Activated CD4-positive, alpha-beta T cell treated with anti-CD3 and anti-CD28 coated beads, Interleukin-2, amount 10 ng/mL, durations not matched to agents 7 days and 5 days (primary cell): ENCODE measurements at regions not wholly inside any gene's neighbourhood (a gene's known extent, or its start where the extent isn't known, plus 50 kb on each side); places are given as distances from the start of the nearest gene placed in this dataset.

Source experiments
- CTCF ChIA-PET: fragments of 350-600 bp; sonication (Branson Sonifier 250); formaldehyde crosslinking; loops from one replicate; lab custom pipeline; 2021; ENCODE audit warnings: antibody characterized with exemption; lab: Charles Lee
- POLR2A ChIA-PET: fragments of 350-600 bp; sonication (Branson Sonifier 250); formaldehyde crosslinking; loops from one replicate; lab custom pipeline; 2021; ENCODE audit warnings: antibody characterized with exemption; lab: Charles Lee
- DNase-seq: peaks from one replicate; pipeline ENCODE4 v3.0.0-alpha.2; 2020
- H3K27ac Mint-ChIP-seq: one replicate; pipeline ENCODE4 v1.8.0; 2021; ENCODE audit warnings: mild to moderate bottlenecking, moderate library complexity, mixed read lengths
- H3K27me3 Mint-ChIP-seq: one replicate; pipeline ENCODE4 v1.8.0; 2021; ENCODE audit warnings: mixed read lengths
- H3K36me3 Mint-ChIP-seq: one replicate; pipeline ENCODE4 v1.8.0; 2021; ENCODE audit warnings: low read depth, mixed read lengths
- H3K4me1 Mint-ChIP-seq: one replicate; pipeline ENCODE4 v1.8.0; 2021; ENCODE audit warnings: mixed read lengths
- H3K4me3 Mint-ChIP-seq: one replicate; pipeline ENCODE4 v1.8.0; 2021; ENCODE audit warnings: mild to moderate bottlenecking, moderate library complexity, mixed read lengths
- H3K9me3 Mint-ChIP-seq: one replicate; pipeline ENCODE4 v1.8.0; 2021; ENCODE audit warnings: mixed read lengths

DNA sequence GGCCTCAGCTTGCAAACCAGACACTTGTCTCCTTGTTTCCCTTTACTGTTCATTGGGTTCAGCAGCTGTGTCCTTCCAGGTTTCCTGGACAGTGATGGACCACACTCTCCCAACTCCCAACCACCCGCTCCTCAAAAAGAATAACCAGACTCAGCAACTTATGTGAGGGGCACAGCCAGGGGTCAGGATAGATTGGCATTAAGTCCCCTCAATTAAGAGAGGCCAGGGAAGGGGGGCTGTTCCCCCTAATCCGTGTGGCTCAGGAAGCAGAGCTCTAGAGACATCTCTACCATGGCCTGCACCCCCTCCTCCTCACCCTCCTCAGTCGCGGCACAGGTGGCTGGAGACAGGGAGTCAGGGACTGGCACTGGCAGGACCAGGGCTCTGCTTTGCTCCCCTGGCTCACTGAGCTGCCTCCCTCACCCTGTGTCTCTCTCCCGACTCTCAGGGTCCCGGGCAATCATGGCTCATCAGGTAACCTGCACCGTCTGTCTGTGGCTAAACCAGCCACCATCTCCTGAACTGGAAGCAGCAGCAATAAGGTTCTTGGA lies 111.7 kb downstream of the ZNF280B start:
- CTCF ChIA-PET, result interaction anchor here (1.1 kb wide), 1 partner anchor 16 kb away, joined by 3 read pairs; no protein-coding TSS in a partner anchor
- no peak for DNase-seq
- peaks cover 40% of the 10 kb centered on the region for H3K27me3 Mint-ChIP-seq
- H3K4me3 Mint-ChIP-seq, result no peak overlapping the region
- no peak overlapping the region for H3K27ac Mint-ChIP-seq
- no peaks in the 10 kb centered on the region for H3K9me3 Mint-ChIP-seq
- no peaks in the 10 kb centered on the region for H3K36me3 Mint-ChIP-seq
- POLR2A ChIA-PET, result no interaction called here
- no peaks in the 10 kb centered on the region for H3K4me1 Mint-ChIP-seq

DNA sequence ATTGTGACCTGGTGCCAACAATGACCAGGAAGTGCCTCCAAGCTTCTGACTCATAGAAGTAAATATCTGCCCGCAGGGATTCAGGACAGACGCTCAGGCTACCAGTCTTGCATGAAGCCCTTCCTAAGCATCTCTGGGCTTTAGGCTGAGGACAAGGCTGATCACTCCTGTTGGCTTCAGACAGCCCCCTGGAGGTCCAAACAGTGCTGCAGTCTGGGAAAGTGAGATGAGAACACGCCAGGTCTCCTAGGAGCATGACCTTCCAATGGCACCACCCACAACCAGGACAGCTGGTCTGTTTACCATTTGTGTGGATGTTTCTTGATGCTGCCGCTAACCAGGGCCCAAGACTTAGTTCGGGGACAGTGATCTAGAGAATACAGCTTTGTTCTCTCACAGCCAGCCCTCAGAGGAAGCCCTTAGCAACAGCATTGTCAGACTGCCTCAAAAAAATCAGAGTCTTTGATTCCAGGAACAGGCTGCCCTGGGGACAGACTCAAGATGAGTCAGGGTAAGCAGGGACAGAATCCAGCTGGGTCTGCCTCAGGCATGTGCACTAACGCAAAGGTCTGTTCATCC lies 111.2 kb downstream of the ZNF280B start:
- no peak overlapping the region for H3K27ac Mint-ChIP-seq
- H3K4me1 Mint-ChIP-seq, result no peaks in the 10 kb centered on the region
- POLR2A ChIA-PET, result no interaction called here
- H3K4me3 Mint-ChIP-seq, result no peak overlapping the region
- no peak for DNase-seq
- CTCF ChIA-PET, result interaction anchor here (1.1 kb wide), 1 partner anchor 16 kb away, joined by 3 read pairs; no protein-coding TSS in a partner anchor
- H3K27me3 Mint-ChIP-seq, result peaks cover 35% of the 10 kb centered on the region
- H3K36me3 Mint-ChIP-seq, result no peaks in the 10 kb centered on the region
- no peaks in the 10 kb centered on the region for H3K9me3 Mint-ChIP-seq

DNA sequence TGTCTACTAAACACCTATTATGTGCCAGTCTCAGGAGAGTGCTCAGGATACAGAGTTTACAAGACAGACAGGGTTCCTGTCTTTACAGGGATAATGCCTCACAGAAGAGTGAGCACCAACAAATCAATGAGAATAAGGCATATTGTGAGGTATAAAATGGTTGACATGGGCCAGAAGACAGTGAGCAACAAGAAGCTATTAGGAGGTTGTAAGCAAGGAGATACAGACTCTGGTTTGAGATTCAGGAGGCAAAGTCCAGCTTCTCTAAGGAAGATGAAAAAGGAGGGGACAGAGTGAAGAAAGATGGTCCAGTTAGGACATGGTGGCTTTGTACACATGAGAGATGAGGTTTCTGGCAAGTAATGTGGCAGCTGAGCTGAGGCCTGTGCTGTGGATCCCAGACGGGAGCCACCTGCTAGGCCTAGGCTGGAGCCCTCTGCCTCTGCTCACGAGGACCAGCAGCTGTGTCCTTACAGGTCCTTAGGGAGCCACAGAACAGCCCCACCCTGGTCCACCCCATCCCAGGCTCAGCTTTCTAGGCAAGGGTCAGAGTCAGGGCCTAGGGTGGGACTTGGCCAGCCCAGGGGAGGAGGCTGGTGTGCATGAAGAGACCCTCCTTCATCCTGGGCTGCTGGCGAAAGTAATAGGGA lies 110.5 kb downstream of the ZNF280B start:
- no peak overlapping the region for H3K4me3 Mint-ChIP-seq
- no peaks in the 10 kb centered on the region for H3K4me1 Mint-ChIP-seq
- ChIA-PET CTCF (interaction anchor here (0.7 kb wide), 1 partner anchor 41 kb away, joined by 3 read pairs; no protein-coding TSS in a partner anchor), POLR2A (no interaction called here)
- no peaks in the 10 kb centered on the region for H3K36me3 Mint-ChIP-seq
- peaks cover 31% of the 10 kb centered on the region for H3K27me3 Mint-ChIP-seq
- H3K27ac Mint-ChIP-seq, result no peak overlapping the region
- DNase-seq, result no peak
- no peaks in the 10 kb centered on the region for H3K9me3 Mint-ChIP-seq

DNA sequence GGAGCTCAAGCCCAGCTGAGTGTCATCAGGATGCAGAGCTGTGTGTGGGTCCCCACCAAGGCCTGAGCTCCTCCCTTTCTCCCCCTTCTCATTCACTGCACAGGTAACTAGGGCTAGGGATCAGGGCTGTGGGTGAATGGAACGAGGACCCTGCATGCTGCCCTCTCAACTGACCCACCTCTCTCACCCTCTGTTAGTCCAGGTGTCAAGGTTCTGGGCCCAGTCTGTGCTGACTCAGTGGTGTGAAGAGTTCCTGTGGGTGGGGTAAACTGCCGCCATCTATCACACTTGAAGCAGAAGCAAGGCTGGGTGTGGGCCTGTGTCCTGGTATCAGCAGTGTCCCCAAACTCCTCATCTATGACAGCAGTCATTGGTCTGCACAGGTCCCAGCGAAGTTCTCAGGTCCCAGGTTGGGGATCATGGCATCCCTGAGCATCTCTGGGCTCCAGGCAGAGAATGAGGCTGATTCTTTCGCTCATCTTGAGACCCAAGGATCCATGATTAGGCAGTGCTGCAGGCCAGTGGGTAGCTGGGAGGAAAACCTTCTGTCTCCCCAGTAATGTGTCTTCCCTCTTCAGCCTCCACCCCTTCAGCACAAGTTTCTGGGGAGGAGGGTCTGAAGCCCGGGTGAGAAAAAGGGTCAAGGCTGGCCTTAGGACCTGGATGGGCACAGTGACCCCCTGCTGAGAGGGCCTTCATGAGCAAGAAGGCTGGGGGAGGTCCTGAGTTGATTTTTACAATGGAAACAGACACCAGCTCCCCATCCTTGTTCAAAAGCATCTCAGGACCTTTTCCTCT lies 109.8 kb downstream of the ZNF280B start:
- Mint-ChIP-seq H3K4me3 (no peak overlapping the region), H3K36me3 (no peaks in the 10 kb centered on the region), H3K27me3 (peaks cover 29% of the 10 kb centered on the region), H3K4me1 (no peaks in the 10 kb centered on the region), H3K27ac (no peak overlapping the region), H3K9me3 (no peaks in the 10 kb centered on the region)
- ChIA-PET POLR2A (no interaction called here), CTCF (interaction anchor here (0.7 kb wide), 1 partner anchor 41 kb away, joined by 3 read pairs; no protein-coding TSS in a partner anchor)
- no peak for DNase-seq

DNA sequence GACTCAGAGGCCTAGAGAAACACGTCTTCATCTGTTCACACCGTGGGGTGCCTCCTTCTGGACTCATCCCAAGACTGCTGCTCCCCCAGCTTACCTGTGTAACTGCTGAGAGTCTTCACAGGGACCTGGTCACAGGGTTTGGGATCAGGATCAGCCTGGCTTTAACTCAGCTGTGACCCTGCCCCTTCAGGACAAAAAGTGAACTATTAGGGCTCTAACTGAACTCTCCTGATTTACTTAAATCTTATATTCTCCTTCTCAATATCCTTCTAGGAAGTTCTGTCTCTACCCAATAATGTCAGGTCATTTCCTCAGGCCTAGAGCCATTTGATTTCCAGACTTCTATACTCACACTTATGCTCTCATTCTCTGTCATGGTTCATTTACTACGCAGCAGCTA lies 108.4 kb downstream of the ZNF280B start:
- H3K36me3 Mint-ChIP-seq, result no peaks in the 10 kb centered on the region
- DNase-seq, result no peak
- ChIA-PET POLR2A (no interaction called here), CTCF (no interaction called here)
- H3K4me1 Mint-ChIP-seq, result no peaks in the 10 kb centered on the region
- H3K27me3 Mint-ChIP-seq, result peaks cover 18% of the 10 kb centered on the region
- no peak overlapping the region for H3K4me3 Mint-ChIP-seq
- no peak overlapping the region for H3K27ac Mint-ChIP-seq
- no peaks in the 10 kb centered on the region for H3K9me3 Mint-ChIP-seq

DNA sequence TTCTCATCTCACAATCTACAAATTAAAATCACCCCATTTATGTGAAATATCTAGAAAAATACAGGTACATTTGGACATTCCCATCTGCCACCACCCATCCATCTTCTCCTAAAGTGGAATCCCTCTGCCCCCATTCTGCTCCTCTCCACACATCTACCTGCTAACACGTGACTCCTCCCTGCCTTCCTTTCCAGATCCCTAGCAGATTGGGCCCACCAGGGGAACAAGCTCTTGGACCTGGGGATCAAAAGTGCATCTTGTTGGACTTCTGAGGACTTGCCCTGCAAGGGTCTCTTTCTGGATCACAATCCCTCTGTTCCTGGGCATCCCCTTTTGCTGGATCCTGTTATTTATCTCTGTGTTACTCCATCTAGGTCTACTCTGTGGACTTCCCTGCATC lies 107.6 kb downstream of the ZNF280B start:
- peaks cover 14% of the 10 kb centered on the region for H3K27me3 Mint-ChIP-seq
- ChIA-PET POLR2A (no interaction called here), CTCF (no interaction called here)
- no peaks in the 10 kb centered on the region for H3K4me1 Mint-ChIP-seq
- H3K4me3 Mint-ChIP-seq, result no peak overlapping the region
- no peak for DNase-seq
- H3K9me3 Mint-ChIP-seq, result no peaks in the 10 kb centered on the region
- H3K36me3 Mint-ChIP-seq, result no peaks in the 10 kb centered on the region
- H3K27ac Mint-ChIP-seq, result no peak overlapping the region

DNA sequence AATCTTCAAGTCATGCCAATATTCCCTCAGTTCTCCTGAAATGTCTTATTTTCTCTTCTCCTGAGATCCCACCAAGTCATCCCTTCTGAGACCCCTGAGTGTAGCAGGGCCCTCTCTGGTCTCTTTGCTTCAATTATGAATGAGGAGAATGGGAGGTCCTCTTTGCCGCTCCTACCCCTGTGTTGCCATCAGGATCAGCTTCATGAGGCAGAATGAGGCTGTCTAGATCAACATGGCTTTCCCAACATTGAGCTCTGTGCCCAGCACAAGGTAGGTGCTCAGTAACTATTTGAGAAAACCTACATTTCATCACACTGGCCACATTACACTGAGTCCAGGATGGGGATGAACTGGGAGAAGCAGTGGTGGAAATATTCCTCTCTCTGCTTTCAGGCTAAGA lies 107.2 kb downstream of the ZNF280B start:
- ChIA-PET POLR2A (no interaction called here), CTCF (interaction anchor here (0.6 kb wide), 1 partner anchor 556 kb away, joined by 3 read pairs; no protein-coding TSS in a partner anchor)
- Mint-ChIP-seq H3K36me3 (no peaks in the 10 kb centered on the region), H3K4me3 (no peak overlapping the region), H3K9me3 (no peaks in the 10 kb centered on the region), H3K4me1 (no peaks in the 10 kb centered on the region), H3K27me3 (peaks cover 13% of the 10 kb centered on the region), H3K27ac (no peak overlapping the region)
- DNase-seq, result no peak

DNA sequence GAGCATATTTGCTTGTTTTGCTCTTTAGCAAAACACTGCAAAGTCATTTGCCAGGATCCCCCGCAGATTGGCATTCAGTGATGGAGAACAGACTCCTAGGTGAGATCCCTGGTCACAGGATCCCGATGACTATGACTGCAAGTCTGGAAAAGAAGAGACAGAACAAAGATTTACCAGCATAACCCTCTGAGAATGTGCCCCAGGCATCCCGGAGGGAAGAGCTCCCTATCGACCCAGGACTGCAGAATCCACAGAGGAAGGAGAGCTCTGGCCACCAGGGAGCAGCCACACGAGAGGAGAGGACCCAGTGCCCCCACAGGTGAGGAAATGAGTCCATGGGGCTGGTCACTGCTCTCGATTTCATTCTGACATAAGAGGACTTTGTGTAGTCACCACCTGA lies 105.2 kb downstream of the ZNF280B start:
- POLR2A ChIA-PET, result no interaction called here
- Mint-ChIP-seq H3K9me3 (no peaks in the 10 kb centered on the region), H3K27ac (no peak overlapping the region), H3K4me3 (no peak overlapping the region), H3K36me3 (no peaks in the 10 kb centered on the region), H3K27me3 (peaks cover 18% of the 10 kb centered on the region), H3K4me1 (no peaks in the 10 kb centered on the region)
- CTCF ChIA-PET, result no interaction called here
- DNase-seq, result no peak

DNA sequence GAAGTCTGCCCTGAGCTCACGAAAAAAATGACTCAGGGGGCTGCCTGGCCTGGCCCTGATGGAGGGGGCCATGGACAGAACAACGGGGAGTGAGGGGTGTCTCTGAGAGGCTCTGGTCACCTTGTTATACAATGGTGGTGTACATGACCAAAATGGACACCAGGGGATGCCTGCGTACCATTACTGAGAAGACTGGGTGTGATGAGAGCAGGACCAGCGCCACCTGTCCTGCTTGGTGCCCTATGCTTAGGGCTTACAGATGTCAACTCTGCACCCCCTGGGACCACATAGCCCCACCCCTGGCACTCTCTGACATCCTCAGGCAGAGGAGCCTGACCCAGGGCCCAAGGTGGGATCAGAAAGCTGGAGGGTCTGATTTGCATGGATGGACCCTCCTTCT lies 104.8 kb downstream of the ZNF280B start:
- H3K4me1 Mint-ChIP-seq, result no peaks in the 10 kb centered on the region
- ChIA-PET POLR2A (no interaction called here), CTCF (no interaction called here)
- H3K27ac Mint-ChIP-seq, result no peak overlapping the region
- H3K27me3 Mint-ChIP-seq, result peaks cover 23% of the 10 kb centered on the region
- no peak overlapping the region for H3K4me3 Mint-ChIP-seq
- H3K36me3 Mint-ChIP-seq, result no peaks in the 10 kb centered on the region
- H3K9me3 Mint-ChIP-seq, result no peaks in the 10 kb centered on the region
- no peak for DNase-seq

DNA sequence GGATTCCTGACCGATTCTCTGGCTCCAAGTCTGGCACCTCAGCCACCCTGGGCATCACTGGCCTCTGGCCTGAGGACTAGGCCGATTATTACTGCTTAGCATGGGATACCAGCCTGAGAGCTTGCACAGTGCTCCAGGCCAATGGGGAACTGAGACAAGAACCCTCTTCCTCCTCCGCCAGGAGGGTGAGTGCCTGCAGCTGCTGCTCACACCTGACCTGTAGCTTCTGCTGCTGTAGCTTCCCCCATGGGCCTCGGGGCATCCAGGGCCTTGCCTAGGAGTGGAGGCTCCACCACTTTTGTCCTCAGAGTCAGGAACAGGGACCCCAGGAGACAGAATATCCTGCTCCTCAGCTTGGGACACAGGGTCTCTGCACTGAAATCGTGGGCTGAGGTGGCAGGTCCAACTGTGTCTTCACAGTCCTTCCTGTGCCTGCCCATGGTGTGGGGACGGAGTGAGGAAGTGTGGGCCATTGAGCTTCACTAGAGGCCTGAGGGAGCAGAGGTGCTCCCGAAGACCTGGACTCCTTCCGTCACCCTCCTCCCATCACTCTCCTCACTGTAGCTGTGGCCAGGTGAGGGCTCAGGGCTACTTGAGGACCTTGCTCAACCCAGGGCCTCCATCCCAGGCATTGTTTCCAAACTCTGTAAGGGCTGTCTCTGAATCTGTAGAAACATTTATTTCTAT lies 103.8 kb downstream of the ZNF280B start:
- CTCF ChIA-PET, result no interaction called here
- no peak for DNase-seq
- POLR2A ChIA-PET, result no interaction called here

DNA sequence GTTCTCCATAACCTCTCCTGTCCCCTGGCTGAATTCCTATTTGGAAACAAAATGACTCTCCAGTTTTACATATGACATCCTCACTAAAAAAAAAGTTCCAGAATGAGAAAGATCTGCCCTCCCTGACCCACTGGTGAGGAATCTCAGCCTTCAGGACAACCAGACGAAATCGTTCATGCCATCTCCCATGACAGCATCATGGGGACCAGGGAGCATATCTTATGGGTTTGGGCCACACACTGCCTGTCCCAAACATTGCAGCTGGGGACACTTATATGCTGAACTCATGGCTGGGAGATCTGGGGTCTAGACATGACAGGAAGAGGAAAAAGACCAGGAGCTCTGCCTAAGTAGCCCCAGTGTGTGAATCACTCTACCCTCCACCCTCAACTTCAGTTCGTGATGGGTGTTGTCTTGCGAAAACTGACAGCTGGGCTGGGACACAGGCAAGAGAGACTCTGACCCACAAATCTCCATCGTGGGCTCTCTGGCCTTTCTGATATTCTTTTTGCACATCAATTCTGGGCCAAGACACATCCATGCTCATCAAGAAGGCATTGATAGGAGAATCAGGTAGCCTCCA lies 102.0 kb downstream of the ZNF280B start:
- POLR2A ChIA-PET, result no interaction called here
- no peak overlapping the region for H3K27ac Mint-ChIP-seq
- CTCF ChIA-PET, result no interaction called here
- H3K4me1 Mint-ChIP-seq, result no peaks in the 10 kb centered on the region
- no peaks in the 10 kb centered on the region for H3K36me3 Mint-ChIP-seq
- H3K4me3 Mint-ChIP-seq, result no peak overlapping the region
- no peaks in the 10 kb centered on the region for H3K9me3 Mint-ChIP-seq
- H3K27me3 Mint-ChIP-seq, result peaks cover 25% of the 10 kb centered on the region
- no peak for DNase-seq

More for the DNA sequence above, 103.8 kb downstream of the ZNF280B start:
- Mint-ChIP-seq H3K4me3 (no peak overlapping the region), H3K27ac (no peak overlapping the region), H3K27me3 (peaks cover 24% of the 10 kb centered on the region), H3K4me1 (no peaks in the 10 kb centered on the region), H3K36me3 (no peaks in the 10 kb centered on the region), H3K9me3 (no peaks in the 10 kb centered on the region)

DNA sequence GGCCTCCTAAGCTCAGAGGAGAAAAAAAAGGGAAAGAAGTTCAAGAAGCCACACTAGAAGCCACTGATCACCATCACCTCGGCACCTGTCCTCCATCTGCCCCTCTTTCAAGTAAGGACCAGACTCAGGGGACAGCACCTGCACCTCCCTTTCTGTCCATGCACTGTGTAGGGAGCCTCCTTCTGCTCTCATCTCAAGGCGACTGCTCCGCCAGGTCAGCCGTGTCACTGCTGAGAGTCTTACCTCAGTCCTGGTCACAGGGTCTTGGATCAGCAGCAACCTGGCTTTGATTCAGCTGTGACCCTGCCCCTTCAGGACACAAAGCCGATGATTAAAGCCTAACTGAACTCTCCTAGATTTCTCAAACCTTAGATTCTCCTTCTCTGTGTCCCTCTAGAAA lies 101.5 kb downstream of the ZNF280B start:
- CTCF ChIA-PET, result no interaction called here
- POLR2A ChIA-PET, result no interaction called here
- DNase-seq, result no peak
- no peaks in the 10 kb centered on the region for H3K4me1 Mint-ChIP-seq
- no peaks in the 10 kb centered on the region for H3K36me3 Mint-ChIP-seq
- H3K27me3 Mint-ChIP-seq, result peaks cover 30% of the 10 kb centered on the region
- no peaks in the 10 kb centered on the region for H3K9me3 Mint-ChIP-seq
- no peak overlapping the region for H3K4me3 Mint-ChIP-seq
- no peak overlapping the region for H3K27ac Mint-ChIP-seq
